WTC11 (cell line): ENCODE measurements at regions not wholly inside any gene's neighbourhood (a gene's known extent, or its start where the extent isn't known, plus 50 kb on each side); places are given as distances from the start of the nearest gene placed in this dataset.
A peak's percentile ranks its signal among the peaks of the same experiment; 100 is the strongest.

Source experiments
- CREB1 ChIP-seq: sonication (generic); formaldehyde crosslinking; IDR thresholded peaks from 2 replicates; pipeline ENCODE4 v1.8.0; 2023; ENCODE audit warnings: mild to moderate bottlenecking, missing genetic modification reagents
- CTCF ChIP-seq: fragments of 200-600 bp; IDR thresholded peaks from 2 replicates; pipeline ENCODE4 v1.8.0; 2022; ENCODE audit warnings: antibody characterized with exemption
- ESRRA ChIP-seq: sonication (generic); formaldehyde crosslinking; IDR thresholded peaks from 2 replicates; pipeline ENCODE4 v1.8.1; 2022; ENCODE audit warnings: mild to moderate bottlenecking, missing genetic modification reagents, borderline replicate concordance
- PRDM15 ChIP-seq: sonication (generic); formaldehyde crosslinking; IDR thresholded peaks from 2 replicates; pipeline ENCODE4 v1.8.0; 2022; ENCODE audit warnings: missing genetic modification reagents

DNA sequence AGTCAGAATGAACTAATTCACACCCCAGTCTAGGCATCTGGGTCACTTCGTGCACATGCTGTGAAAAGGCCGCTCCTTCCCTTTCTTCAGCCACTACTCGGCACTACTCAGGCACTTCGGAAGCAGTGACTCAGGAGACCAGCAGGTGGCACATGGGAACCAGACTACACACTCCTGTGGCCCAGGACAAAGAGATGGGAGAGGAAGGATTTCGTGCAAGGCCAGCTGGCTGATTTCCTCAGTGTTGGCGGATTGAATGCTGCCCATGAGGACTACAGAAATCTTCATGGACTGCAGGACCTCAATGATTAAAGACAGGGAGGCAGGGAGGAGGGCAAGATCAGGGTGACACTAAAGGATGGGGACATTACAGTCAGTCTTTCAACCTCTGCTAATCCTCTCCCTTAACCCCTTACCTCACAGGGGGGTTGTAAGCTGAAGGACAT, 117.8 kb upstream of the SPACA1 start:
- TF ChIP-seq CTCF (peak; percentile 79), CREB1 (CRISPR knock-in tag) (no peak), ESRRA (CRISPR knock-in tag) (no peak), PRDM15 (no peak)
